IPS-18a (cell line): ENCODE measurements at regions not wholly inside any gene's neighbourhood (a gene's known extent, or its start where the extent isn't known, plus 50 kb on each side); places are given as distances from the start of the nearest gene placed in this dataset.

ENCODE experiments used
- H3K27ac ChIP-seq: one replicate; pipeline ENCODE4 v1.5.1; 2013; ENCODE audit warnings: low read length
- H3K27me3 ChIP-seq: one replicate; pipeline ENCODE4 v1.6.1; 2013; ENCODE audit warnings: mild to moderate bottlenecking, low read length; ENCODE audit not compliant: control insufficient read depth, insufficient read depth
- H3K36me3 ChIP-seq: one replicate; pipeline ENCODE4 v1.6.1; 2013; ENCODE audit warnings: low read depth, low read length; ENCODE audit not compliant: control insufficient read depth
- H3K4me1 ChIP-seq: one replicate; pipeline ENCODE4 v1.6.1; 2013; ENCODE audit warnings: low read depth, low read length; ENCODE audit not compliant: control insufficient read depth
- H3K4me3 ChIP-seq: one replicate; pipeline ENCODE4 v1.5.1; 2013; ENCODE audit warnings: low read length
- H3K9ac ChIP-seq: one replicate; pipeline ENCODE4 v1.6.1; 2013; ENCODE audit warnings: mild to moderate bottlenecking, low read length, moderate library complexity
- H3K9me3 ChIP-seq: one replicate; pipeline ENCODE4 v1.6.1; 2013; ENCODE audit warnings: low read depth, low read length; ENCODE audit not compliant: control insufficient read depth

GRCh38 chr4:27218013-27218412 lies 357.4 kb downstream of the STIM2 start:
- Histone ChIP-seq H3K27ac (no peak overlapping the region), H3K27me3 (no peaks in the 10 kb centered on the region), H3K4me1 (no peaks in the 10 kb centered on the region), H3K9me3 (no peaks in the 10 kb centered on the region), H3K4me3 (no peak overlapping the region), H3K36me3 (no peaks in the 10 kb centered on the region), H3K9ac (no peak overlapping the region)

- Histone ChIP-seq H3K9ac (no peak overlapping the region), H3K36me3 (no peaks in the 10 kb centered on the region), H3K9me3 (no peaks in the 10 kb centered on the region), H3K27me3 (no peaks in the 10 kb centered on the region), H3K27ac (no peak overlapping the region), H3K4me1 (no peaks in the 10 kb centered on the region), H3K4me3 (no peak overlapping the region)
These were observed 362.7 kb downstream of the STIM2 start for GRCh38 chr4:27223326-27223725.

- Histone ChIP-seq H3K27me3 (no peaks in the 10 kb centered on the region), H3K9me3 (no peaks in the 10 kb centered on the region), H3K4me3 (no peak overlapping the region), H3K4me1 (no peaks in the 10 kb centered on the region), H3K36me3 (no peaks in the 10 kb centered on the region), H3K27ac (no peak overlapping the region), H3K9ac (no peak overlapping the region)
These were observed 372.9 kb downstream of the STIM2 start for GRCh38 chr4:27233531-27233930.

GRCh38 chr4:27234306-27234899 lies 373.8 kb downstream of the STIM2 start:
- H3K9ac ChIP-seq = no peak overlapping the region
- H3K36me3 ChIP-seq = no peaks in the 10 kb centered on the region
- no peaks in the 10 kb centered on the region for H3K27me3 ChIP-seq
- no peak overlapping the region for H3K27ac ChIP-seq
- H3K4me3 ChIP-seq = no peak overlapping the region
- no peaks in the 10 kb centered on the region for H3K4me1 ChIP-seq
- no peaks in the 10 kb centered on the region for H3K9me3 ChIP-seq

GRCh38 chr4:27239641-27240040 lies 379.0 kb downstream of the STIM2 start:
- Histone ChIP-seq H3K36me3 (no peaks in the 10 kb centered on the region), H3K4me3 (no peak overlapping the region), H3K27ac (no peak overlapping the region), H3K27me3 (no peaks in the 10 kb centered on the region), H3K9me3 (no peaks in the 10 kb centered on the region), H3K9ac (no peak overlapping the region), H3K4me1 (no peaks in the 10 kb centered on the region)

GRCh38 chr4:27242217-27242616 lies 381.6 kb downstream of the STIM2 start:
- Histone ChIP-seq H3K27ac (no peak overlapping the region), H3K4me1 (no peaks in the 10 kb centered on the region), H3K27me3 (no peaks in the 10 kb centered on the region), H3K9ac (no peak overlapping the region), H3K36me3 (no peaks in the 10 kb centered on the region), H3K9me3 (no peaks in the 10 kb centered on the region), H3K4me3 (no peak overlapping the region)

- no peak overlapping the region for H3K27ac ChIP-seq
- no peaks in the 10 kb centered on the region for H3K36me3 ChIP-seq
- H3K4me3 ChIP-seq = no peak overlapping the region
- no peak overlapping the region for H3K9ac ChIP-seq
- H3K27me3 ChIP-seq = no peaks in the 10 kb centered on the region
- H3K9me3 ChIP-seq = no peaks in the 10 kb centered on the region
- H3K4me1 ChIP-seq = no peaks in the 10 kb centered on the region
These were observed 384.6 kb downstream of the STIM2 start for GRCh38 chr4:27245216-27245615.

GRCh38 chr4:27248829-27249228 lies 388.2 kb downstream of the STIM2 start:
- no peak overlapping the region for H3K4me3 ChIP-seq
- H3K27ac ChIP-seq = no peak overlapping the region
- H3K9ac ChIP-seq = no peak overlapping the region
- no peaks in the 10 kb centered on the region for H3K27me3 ChIP-seq
- no peaks in the 10 kb centered on the region for H3K9me3 ChIP-seq
- H3K36me3 ChIP-seq = no peaks in the 10 kb centered on the region
- peaks cover 8% of the 10 kb centered on the region for H3K4me1 ChIP-seq

GRCh38 chr4:27251771-27252170 lies 391.1 kb downstream of the STIM2 start:
- H3K9ac ChIP-seq = no peak overlapping the region
- H3K4me1 ChIP-seq = peaks cover 13% of the 10 kb centered on the region
- H3K9me3 ChIP-seq = no peaks in the 10 kb centered on the region
- no peak overlapping the region for H3K27ac ChIP-seq
- H3K36me3 ChIP-seq = no peaks in the 10 kb centered on the region
- no peaks in the 10 kb centered on the region for H3K27me3 ChIP-seq
- no peak overlapping the region for H3K4me3 ChIP-seq

GRCh38 chr4:27267339-27267969 lies 406.8 kb downstream of the STIM2 start:
- Histone ChIP-seq H3K4me1 (peaks cover 20% of the 10 kb centered on the region), H3K9me3 (no peaks in the 10 kb centered on the region), H3K9ac (no peak overlapping the region), H3K4me3 (no peak overlapping the region), H3K27ac (no peak overlapping the region), H3K36me3 (no peaks in the 10 kb centered on the region), H3K27me3 (no peaks in the 10 kb centered on the region)

- Histone ChIP-seq H3K27ac (no peak overlapping the region), H3K9me3 (no peaks in the 10 kb centered on the region), H3K4me3 (no peak overlapping the region), H3K9ac (no peak overlapping the region), H3K27me3 (no peaks in the 10 kb centered on the region), H3K36me3 (no peaks in the 10 kb centered on the region), H3K4me1 (peaks cover 22% of the 10 kb centered on the region)
These were observed 407.3 kb downstream of the STIM2 start for GRCh38 chr4:27267970-27268355.

- no peak overlapping the region for H3K4me3 ChIP-seq
- no peaks in the 10 kb centered on the region for H3K36me3 ChIP-seq
- H3K9me3 ChIP-seq = no peaks in the 10 kb centered on the region
- peaks cover 22% of the 10 kb centered on the region for H3K4me1 ChIP-seq
- no peaks in the 10 kb centered on the region for H3K27me3 ChIP-seq
- H3K9ac ChIP-seq = no peak overlapping the region
- H3K27ac ChIP-seq = no peak overlapping the region
These were observed 409.8 kb downstream of the STIM2 start for GRCh38 chr4:27270435-27270834.
